ENCODE measurements at regions not wholly inside any gene's neighbourhood (a gene's known extent, or its start where the extent isn't known, plus 50 kb on each side); places are given as distances from the start of the nearest gene placed in this dataset.

DNA sequence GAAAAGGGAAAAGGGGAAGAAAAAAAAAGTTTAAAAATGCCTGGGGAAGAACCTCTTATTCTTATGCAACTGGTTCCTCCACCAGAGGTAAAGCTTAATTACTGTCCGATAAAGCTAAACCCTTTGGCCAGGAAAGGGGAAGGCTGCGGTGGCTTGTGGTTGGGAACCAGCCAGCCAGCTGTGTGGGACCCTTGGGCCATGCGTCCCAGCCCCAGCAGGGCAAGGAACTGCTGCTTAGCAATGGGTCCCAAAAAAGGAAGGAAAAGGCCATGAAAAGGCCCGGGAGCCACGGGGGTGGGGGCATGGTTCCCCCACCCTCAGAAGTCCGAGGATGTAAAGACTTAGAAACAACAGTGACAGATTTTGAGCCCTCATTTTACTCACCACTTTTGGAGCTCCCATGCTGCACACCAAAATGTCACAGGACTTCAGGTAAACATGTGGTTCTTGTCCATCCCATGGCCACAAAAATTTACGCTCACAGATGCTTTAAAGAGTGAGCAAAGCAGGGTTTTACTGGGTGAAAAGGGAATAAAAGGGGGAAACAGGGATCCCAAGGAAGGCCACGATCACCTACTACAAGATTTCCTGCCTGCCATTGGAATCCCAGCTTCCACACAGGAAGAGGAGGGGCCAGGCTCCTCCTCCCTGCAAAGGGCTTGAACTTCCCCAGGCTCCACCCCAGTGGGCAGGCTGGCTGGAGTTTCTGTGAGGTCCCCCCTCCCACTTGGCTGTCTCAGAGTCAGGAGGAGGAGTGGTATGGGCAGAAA, 1234.7 kb upstream of the GJE1 start (continued):
- TF ChIP-seq ZNF696 (CRISPR knock-in tag; conservative IDR thresholded peaks at IDR 0.05) (no peak), CBX2 (IDR thresholded peaks at IDR 0.05; ENCODE audit: insufficient read depth, low read length, poor library complexity, severe bottlenecking) (no peak), ETV5 (CRISPR knock-in tag; IDR thresholded peaks at IDR 0.05; ENCODE audit: low read depth) (0 out of 2 replicates have a peak, but pooled peaks have one; percentile 39), BRD9 (IDR thresholded peaks at IDR 0.05; ENCODE audit: low read depth, partially characterized antibody) (no peak), NR2C2 (CRISPR knock-in tag; IDR thresholded peaks at IDR 0.05) (peak; percentile 81; the same call in 1 of the 2 replicates), NR2C2 (tag; IDR thresholded peaks at IDR 0.05) (peak; percentile 91), FOXM1 (IDR thresholded peaks at IDR 0.05; ENCODE audit: low read depth) (no peak), FOXM1 (CRISPR knock-in tag; IDR thresholded peaks at IDR 0.05; ENCODE audit: low read depth) (no peak), CXXC5 (CRISPR knock-in tag; IDR thresholded peaks at IDR 0.05) (0 out of 2 replicates have a peak, but pooled peaks have one; percentile 19), GATA2 (CRISPR knock-in tag; IDR thresholded peaks at IDR 0.05) (no peak), HLTF (IDR thresholded peaks at IDR 0.05) (no peak), ZNF785 (CRISPR knock-in tag; IDR thresholded peaks at IDR 0.05) (no peak), CHCHD3 (CRISPR knock-in tag; IDR thresholded peaks at IDR 0.05) (no peak), ZNF76 (CRISPR knock-in tag; IDR thresholded peaks at IDR 0.05; ENCODE audit: borderline replicate concordance) (no peak), EP400 (IDR thresholded peaks at IDR 0.05) (0 out of 2 replicates have a peak, but pooled peaks have one; percentile 44), PRPF4 (IDR thresholded peaks at IDR 0.05; ENCODE audit: insufficient read depth, low read depth, low read length, poor library complexity, severe bottlenecking) (no peak)
- TF ChIP-seq, protein P1, sequence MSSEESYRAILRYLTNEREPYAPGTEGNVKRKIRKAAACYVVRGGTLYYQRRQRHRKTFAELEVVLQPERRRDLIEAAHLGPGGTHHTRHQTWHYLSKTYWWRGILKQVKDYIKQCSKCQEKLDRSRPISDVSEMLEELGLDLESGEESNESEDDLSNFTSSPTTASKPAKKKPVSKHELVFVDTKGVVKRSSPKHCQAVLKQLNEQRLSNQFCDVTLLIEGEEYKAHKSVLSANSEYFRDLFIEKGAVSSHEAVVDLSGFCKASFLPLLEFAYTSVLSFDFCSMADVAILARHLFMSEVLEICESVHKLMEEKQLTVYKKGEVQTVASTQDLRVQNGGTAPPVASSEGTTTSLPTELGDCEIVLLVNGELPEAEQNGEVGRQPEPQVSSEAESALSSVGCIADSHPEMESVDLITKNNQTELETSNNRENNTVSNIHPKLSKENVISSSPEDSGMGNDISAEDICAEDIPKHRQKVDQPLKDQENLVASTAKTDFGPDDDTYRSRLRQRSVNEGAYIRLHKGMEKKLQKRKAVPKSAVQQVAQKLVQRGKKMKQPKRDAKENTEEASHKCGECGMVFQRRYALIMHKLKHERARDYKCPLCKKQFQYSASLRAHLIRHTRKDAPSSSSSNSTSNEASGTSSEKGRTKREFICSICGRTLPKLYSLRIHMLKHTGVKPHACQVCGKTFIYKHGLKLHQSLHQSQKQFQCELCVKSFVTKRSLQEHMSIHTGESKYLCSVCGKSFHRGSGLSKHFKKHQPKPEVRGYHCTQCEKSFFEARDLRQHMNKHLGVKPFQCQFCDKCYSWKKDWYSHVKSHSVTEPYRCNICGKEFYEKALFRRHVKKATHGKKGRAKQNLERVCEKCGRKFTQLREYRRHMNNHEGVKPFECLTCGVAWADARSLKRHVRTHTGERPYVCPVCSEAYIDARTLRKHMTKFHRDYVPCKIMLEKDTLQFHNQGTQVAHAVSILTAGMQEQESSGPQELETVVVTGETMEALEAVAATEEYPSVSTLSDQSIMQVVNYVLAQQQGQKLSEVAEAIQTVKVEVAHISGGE (CRISPR knock-in tag; IDR thresholded peaks at IDR 0.05) = no peak
- TF ChIP-seq, protein P2, sequence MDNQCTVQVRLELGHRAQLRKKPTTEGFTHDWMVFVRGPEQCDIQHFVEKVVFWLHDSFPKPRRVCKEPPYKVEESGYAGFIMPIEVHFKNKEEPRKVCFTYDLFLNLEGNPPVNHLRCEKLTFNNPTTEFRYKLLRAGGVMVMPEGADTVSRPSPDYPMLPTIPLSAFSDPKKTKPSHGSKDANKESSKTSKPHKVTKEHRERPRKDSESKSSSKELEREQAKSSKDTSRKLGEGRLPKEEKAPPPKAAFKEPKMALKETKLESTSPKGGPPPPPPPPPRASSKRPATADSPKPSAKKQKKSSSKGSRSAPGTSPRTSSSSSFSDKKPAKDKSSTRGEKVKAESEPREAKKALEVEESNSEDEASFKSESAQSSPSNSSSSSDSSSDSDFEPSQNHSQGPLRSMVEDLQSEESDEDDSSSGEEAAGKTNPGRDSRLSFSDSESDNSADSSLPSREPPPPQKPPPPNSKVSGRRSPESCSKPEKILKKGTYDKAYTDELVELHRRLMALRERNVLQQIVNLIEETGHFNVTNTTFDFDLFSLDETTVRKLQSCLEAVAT (IDR thresholded peaks at IDR 0.05) = no peak
- TF ChIP-seq, protein P3, sequence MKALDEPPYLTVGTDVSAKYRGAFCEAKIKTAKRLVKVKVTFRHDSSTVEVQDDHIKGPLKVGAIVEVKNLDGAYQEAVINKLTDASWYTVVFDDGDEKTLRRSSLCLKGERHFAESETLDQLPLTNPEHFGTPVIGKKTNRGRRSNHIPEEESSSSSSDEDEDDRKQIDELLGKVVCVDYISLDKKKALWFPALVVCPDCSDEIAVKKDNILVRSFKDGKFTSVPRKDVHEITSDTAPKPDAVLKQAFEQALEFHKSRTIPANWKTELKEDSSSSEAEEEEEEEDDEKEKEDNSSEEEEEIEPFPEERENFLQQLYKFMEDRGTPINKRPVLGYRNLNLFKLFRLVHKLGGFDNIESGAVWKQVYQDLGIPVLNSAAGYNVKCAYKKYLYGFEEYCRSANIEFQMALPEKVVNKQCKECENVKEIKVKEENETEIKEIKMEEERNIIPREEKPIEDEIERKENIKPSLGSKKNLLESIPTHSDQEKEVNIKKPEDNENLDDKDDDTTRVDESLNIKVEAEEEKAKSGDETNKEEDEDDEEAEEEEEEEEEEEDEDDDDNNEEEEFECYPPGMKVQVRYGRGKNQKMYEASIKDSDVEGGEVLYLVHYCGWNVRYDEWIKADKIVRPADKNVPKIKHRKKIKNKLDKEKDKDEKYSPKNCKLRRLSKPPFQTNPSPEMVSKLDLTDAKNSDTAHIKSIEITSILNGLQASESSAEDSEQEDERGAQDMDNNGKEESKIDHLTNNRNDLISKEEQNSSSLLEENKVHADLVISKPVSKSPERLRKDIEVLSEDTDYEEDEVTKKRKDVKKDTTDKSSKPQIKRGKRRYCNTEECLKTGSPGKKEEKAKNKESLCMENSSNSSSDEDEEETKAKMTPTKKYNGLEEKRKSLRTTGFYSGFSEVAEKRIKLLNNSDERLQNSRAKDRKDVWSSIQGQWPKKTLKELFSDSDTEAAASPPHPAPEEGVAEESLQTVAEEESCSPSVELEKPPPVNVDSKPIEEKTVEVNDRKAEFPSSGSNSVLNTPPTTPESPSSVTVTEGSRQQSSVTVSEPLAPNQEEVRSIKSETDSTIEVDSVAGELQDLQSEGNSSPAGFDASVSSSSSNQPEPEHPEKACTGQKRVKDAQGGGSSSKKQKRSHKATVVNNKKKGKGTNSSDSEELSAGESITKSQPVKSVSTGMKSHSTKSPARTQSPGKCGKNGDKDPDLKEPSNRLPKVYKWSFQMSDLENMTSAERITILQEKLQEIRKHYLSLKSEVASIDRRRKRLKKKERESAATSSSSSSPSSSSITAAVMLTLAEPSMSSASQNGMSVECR (CRISPR knock-in tag; IDR thresholded peaks at IDR 0.05) = peak; percentile 75

All from K562 (cell line).